DMS153 treated with DMSO at 0.1 percent for 48 hours (cell line): ENCODE measurements at regions not wholly inside any gene's neighbourhood (a gene's known extent, or its start where the extent isn't known, plus 50 kb on each side); places are given as distances from the start of the nearest gene placed in this dataset.
A peak's percentile ranks its signal among the peaks of the same experiment; 100 is the strongest.

Source experiments
- DNase-seq: peaks from one replicate; lab custom pipeline; 2025; ENCODE audit not compliant: unreplicated experiment; lab: John Stamatoyannopoulos, UW

DNA sequence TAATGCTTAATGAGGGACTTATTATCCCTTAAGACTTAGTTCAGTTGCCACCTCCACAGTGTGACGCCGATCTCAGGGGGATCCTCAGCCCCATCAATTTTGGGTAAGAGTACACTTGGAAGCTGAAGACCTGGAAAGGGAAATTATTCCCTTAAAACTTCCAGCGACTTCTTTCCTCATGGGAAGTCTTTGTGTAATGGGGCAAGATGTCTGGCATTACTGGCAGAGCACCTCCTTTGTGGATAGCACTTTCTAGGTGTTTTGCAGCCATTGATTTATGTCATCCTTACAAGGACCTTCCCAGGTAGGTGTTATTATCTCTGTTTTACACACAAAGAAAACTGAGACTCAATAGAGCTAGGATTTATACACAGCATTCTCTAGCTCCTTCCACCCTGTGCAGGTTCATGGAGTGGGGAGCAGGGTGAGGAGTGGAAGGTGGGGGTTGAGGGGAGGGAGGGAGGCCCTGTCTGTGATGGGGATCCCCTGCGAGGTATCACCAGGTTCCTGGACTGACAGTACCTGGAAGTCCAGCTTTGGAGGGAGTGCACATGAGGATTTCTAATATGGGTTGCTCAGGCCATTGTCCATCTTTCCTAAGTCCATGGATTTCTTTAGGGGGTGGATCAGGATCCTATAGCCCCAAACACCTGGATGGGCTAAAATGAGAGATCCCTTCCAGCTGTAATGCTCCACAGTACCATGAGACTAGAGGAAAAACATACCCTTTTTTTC lies 79.4 kb downstream of the MYCN start:
- no peak for DNase-seq

DNA sequence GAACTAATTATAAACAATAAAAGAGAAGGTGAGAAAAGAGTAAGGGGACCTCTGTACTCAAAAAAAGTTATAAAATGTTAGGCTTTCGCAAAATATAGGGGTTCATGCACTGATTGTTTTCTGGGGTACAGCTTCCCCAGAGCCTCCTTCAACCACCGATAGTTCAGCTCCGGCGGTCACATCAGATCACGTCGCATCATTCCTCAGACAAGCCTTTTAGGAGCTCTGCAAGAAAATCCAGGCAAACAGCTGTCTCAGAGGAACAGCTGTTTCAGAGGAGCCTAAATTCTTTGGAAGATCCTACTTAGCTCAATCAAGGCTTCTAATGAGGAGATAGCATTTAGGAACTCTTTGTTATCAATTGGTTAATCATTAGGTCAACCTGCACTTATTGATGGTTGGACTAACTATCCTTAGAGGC lies 78.7 kb downstream of the MYCN start:
- no peak for DNase-seq

DNA sequence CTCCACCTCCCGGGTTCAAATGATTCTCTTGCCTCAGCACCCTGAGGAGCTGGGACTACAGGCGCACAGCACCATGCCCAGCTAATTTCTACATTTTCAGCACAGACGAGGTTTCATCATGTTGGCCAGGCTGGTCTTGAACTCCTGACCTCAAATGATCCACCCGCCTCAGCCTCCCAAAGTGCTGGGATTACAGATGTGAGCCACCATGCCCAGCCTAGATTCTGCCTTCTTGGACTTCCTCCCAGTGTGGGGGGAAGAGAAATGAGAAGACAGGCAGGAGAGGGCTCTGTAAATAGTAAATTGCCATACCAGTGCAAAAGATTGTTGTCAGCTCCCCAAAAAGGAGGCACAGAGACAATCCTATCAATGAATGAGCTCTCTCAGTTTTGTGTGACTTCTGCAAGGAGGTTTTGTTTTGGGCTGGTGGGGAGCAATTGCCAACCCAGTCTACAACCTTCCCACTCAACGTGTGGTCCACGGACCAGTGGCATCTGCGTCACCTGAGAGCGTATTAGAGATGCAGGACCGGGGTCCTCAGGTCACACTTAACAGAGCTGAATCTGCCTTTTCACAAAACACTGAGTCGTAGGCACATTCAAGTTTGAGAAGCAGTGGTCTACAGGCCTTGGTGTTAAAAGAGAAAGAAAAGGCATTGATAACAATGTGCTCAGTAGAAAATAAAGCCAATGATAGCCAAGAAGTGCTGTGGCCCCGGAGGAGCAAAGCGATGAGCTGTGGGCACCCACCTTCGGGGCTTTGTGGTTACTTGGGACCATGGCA lies 78.1 kb downstream of the MYCN start:
- DNase-seq, result no peak

DNA sequence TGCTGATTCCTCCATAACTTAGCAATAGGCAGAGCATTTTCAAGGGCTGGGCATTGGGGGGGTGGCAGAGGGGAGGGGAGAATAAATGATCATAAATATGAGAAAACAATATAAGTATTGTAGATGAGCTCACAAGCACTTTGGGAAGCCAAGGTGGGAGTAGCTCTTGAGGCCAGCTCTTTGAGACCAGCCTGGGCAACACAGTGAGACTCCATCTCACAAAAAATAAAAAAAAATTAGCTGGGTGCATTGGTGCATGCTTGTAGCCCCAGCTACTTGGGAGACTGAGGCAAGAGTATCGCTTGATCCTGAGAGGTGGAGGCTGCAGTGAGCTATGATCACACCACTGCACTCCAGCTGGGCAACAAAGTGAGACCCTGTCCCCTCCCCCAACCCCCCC lies 75.9 kb downstream of the MYCN start:
- no peak for DNase-seq

DNA sequence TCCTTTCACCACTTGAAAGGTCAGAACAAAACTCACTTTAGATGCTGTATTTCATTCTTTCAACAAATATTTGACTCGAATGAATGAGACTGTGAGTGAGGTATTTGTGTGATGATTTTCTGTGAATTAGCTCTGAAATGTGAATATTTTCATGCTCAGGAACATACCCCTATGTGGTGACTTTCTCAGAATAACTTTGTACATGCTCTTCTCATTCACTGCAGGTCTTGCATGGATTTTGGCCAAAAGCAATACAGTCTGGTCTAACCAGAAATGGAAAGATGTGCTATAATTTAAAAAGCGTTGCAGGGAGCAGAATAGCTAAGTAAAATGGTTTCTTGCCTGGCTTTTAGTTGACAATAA lies 75.5 kb downstream of the MYCN start:
- DNase-seq, result no peak

DNA sequence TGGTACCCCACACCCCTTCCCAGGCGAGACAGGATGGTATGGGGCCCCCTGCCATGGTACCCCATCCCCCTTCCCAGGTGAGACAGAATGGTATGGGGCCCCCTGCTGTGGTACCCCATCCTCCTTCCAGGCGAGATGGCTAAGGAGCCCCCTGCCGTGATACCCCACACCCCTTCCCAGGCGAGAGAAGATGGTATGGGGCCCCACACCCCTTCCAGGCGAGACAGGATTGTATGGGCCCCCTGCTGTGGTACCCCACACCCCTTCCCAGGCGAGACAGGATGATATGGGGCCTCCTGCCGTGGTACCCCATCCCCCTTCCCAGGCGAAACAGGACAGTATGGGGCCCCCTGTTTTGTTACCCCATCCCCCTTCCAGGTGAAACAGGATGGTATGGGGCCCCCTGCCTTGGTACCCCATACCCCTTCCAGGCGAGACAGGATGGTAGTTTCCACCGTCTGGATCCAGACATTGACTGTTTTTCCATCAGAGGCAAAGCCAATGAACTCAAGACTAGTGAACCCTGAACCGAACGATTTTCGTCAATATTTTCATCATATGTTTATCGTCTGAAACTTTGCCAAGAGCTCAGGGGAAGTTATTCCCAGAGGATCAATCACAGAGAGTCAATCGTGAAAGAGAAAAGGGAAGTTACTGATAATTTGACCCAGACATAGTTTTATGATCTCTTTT lies 75.0 kb downstream of the MYCN start:
- DNase-seq, result no peak

DNA sequence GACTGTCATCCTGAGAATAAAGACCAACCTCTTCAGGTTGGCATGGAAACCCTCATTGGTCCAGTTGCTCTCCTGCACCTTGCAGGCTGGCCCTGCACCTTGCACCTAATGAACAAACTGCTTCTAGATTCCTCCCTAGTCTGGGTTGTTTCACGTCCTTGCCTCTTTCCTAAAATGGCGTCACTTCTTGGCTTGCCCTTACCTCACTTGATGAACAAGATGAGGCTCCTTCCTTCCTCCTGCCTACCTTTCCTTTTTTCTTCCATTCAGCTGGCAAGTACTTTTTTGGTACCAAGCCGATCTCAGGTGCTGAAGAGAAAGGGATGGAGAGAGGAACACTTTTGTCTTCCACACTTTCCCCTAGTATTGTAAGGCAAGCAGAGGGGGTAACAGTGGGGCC lies 74.5 kb downstream of the MYCN start:
- no peak for DNase-seq

DNA sequence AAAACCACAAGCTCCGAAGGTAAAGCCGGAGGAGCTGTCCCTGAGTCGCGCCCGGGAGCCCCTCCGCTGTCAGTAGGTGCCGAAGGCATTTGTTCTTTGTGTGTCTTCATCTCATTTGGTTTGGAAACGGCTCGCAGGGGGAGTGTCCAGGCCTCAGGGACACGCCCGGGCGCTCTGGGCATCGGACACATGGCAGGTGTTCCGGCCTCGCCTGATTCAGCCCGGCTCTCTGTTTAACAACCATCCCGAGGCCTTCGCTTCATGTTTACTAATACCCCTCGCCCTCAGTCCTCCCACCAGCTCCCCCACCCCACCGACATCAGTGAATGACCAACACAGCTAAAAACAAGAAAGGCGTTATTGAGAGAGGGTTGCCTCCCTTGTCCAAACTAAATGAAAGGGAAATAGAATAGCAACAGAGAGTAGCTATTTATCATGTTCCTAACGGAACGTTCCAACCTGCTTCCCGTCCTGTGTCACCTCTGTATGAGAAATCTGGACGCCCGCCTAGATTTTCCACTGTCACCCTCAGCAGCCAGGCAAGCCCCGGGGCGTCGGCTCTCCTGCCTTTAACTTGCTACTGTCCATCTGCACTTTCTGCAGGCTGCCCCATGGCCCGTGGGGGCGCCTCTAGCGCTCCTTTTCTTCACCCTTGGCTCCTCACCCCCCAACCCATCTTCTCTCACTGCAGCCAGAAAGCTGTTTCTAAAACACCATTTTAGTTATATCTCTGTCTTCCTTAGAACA lies 73.9 kb downstream of the MYCN start:
- peak; percentile 19 for DNase-seq

DNA sequence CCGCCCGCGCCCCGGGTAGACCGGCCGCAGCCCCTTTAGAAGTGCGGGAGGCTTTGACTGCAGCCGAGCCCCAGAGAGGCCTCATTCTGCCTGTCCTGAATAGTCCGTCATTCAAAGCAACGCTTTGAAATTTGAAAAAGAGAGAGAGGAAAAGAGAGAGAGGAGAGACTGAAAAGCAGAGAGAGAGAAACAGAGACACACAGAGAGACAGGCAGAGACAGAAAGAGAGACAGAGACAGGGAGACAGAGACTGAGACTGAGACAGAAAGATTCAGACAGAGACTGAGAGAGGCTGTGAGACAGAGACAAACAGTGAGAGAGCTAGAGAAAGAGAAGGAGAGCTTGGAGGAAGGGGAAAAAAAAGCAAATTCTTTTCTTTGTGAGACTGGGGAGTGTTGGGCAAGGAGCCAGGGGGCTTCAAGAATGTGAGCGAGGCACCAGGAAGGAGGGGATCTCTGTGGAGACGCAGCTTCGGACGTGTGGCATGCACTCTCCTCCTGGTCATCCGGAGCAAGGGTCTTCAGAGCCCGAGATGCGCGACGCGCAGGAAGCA lies 73.1 kb downstream of the MYCN start:
- peak; percentile 59 for DNase-seq

DNA sequence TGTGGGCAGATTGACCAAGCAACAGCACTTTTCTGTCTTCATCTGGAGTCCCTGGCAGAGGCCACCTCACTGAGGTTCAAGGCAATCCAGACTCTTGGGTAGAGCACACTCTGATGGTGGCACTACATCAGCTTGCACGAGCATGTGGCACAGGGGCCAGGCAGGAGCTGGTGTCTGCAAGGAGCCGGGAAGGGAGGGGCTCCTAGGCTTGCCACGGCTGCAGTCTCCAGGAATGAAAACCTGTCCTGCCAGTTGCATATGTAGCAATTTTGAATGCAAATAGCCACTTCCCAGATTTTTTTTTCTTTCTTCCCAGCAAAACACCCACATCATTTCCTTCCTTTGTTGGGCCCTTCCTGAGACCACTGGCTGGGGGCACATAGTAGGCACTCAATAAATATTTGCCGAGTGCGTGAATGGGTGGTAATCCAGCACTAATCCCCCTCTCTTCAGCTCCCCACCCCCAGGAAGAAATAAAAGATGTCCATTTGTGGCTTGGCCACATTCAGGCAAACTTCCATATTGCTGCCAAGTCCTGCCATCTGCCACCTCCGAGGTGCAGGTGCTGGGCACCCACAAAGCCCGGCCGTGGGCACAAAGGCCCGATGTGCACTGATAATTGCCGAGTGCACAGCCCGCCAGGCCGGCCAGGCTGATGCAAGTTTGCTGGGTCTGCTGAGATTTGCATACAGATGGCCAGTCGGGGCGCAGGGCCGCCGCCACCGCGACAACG lies 72.4 kb downstream of the MYCN start:
- peak; percentile 59 for DNase-seq

DNA sequence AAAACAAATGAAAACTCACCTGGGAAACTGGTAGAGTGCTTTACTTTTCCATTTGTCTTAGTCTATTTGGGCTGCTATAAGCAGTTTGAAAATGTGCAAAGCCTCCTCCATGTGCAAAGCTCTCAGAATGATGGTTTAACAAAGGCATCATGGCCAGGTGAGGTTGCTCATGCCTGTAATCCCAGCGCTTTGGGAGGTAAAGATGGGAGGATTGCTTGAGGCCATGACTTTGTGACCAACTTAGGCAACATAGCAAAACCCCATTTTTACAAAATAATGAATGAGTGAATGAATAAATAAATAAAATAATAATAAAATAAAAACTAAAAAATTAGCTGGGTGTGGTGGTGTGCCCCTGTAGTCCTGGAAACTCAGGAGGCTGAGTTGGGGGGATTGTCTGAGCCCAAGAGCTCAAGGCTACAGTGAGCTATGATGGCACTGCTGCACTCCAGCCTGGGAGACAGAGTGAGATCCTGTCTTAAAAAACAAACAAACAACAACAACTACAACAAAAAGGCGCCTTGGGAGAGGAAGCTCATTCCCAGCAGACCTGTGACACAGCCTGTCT lies 71.8 kb downstream of the MYCN start:
- DNase-seq, result no peak

DNA sequence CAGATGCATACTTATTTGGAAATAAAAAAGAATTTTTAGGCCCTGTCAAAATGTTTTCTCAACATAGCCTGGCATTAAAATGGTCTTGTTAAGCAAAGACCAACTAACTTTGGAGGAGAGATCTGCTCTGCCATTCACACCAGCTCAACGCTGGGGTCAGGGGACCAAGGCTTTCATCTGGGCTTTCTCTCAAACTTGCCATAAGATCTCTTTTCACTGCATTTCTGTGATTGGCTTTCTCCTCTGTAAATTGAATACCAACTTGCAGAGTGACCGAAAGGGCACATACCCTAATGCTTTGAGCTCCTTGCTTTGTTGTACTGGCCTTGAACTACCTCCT lies 71.2 kb downstream of the MYCN start:
- DNase-seq, result no peak

DNA sequence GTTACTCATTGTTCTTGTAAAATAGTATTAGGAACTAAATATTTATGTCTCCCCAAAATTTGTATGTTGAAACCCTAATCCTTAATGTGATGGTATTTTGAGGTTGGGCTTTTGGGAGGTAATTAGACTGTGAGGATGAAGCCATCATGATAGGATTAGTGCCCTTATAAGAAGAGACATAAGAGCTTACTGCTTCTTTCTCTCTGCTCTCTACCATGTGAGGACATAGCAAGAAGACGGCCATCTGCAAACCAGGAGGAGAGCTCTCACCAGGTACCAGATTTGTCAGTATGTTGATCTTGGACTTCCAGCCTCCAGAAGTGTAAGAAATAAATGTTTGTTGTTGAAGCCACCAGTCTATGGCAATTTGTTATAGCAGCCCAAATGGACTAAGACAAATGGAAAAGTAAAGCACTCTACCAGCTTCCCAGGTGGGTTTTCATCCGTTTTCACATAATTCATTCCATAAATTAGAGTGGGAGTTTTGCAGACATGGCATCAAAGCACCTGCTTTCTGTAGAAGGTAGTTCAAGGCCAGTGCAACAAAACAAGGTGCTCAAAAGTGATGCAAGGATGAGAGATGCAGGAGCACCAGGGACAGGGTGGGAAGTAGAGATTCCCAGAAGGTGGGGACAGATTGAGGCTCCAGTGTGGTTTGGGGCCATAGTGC lies 70.7 kb downstream of the MYCN start:
- no peak for DNase-seq

DNA sequence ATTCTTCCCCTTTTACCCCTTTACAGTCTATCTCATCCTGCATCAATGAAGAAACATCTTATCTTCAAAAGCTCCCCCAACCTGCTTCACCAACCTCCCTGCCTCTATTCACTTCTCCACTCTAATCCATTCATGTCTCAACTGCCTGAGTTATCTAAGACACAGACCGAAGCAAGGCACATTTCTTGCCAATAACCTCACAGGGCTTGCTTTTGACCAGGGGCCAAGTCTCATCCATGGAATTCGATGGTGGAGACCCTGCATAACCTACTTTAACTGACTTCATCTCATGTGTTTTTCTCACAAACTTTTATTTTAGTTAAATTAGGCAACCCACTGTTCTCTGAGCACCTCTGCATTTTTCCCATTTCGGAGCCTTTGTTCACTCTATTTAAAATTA lies 69.7 kb downstream of the MYCN start:
- no peak for DNase-seq

DNA sequence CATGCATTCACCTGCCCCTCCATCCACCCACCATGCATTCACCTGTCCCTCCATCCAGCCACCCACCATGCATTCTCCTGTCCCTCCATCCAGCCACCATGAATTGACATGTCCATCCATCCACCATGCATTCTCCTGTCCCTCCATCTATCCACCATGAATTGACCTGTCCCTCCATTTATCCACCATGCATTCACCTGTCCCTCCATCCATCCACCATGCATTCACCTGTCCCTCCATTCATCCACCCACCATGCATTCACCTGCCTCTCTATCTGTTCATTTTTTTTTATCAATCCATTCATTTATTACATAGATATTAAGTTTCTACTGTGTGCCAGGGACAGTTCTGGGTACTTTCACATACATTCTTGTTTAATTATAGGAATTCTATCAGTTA lies 69.2 kb downstream of the MYCN start:
- no peak for DNase-seq

DNA sequence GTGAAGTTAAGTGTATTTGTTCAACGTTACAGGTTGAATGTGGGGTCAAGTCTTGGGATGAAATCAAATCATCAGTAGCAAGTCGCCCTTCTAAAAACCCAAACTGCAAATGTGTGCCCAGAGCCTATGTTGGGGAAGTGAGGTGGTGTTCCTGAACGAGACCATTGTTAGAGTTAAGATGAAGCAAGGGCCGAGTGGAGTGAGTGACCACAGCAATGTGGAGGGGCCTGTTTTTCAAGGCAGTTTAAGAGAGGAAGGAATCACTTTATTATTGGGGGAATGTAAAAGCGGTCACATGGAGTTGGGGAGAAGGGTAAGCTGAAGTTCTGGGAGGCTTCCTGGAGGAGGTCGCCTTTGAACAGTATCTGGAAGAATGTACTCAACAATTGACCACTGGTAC lies 68.5 kb downstream of the MYCN start:
- no peak for DNase-seq

DNA sequence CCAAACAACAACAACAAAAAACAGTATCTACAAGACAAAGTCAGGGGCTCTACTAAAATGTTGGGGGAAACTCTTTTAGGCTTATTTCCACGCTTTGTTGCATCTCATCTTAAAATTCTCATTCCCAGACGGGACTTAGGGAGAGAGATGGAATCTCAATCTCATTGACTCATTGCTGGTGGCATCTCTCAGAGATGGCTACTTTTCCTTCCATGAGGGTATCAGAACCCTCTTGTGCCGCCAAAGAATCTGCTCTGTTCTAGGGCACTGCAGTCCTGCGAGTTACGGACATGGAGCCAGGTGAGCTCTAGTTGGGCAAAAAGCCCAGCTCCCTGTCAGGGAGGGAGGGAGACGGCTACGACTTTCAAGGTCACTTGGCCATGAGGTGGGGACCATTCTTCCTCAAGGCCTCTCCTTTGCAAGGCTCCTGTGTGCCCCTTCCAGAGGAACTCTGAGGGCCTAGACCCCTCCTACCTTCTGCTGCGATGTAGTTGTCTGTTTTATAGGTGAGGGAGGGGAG lies 68.0 kb downstream of the MYCN start:
- DNase-seq, result no peak

DNA sequence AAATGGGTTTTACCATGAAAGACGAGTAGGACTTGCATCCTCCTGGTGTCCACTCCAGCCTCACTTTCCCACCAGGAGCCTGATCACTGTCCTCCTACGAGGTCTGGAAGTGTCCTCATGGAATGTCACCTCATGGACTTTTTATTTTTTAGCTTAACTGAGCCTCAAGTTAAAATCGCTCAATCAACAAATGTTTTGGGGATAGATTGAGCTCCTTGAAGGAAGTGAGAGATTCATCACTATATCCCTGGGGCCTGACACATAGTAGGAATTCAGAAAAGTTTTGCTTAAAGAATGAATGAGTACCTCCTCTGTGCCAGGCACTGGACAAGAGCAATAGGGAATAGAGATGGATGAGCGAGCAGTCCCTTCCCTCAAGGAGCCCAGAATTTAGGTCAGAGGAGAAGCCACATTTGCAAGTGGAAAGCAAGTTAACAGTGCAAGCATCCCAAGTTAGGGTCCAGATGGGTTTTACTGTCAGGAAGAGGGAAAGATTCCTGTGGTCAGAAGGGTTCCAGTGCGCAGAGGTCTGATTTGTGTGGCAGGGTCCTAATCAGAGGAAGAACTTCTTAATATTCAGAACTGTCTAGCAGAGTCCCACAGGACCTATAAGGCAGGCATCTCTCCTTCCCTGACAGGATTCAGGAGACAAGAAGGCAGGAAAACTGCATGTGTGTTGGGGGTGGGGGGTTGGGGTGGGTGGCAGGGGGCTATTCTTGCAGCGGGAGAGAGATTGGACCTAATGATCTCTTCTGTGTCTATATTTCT lies 67.0 kb downstream of the MYCN start:
- no peak for DNase-seq
